OCI-LY3 (cell line): ENCODE measurements at regions not wholly inside any gene's neighbourhood (a gene's known extent, or its start where the extent isn't known, plus 50 kb on each side); places are given as distances from the start of the nearest gene placed in this dataset.
"Not testable (repeated sequence)": the region's sequence is repeated elsewhere in the genome, so short reads cannot be mapped to it uniquely, and the experiment has no call there.

Experiments
- H2AFZ ChIP-seq: fragments of 200-600, 300-600 bp; shearing (Covaris generic); 2 replicates; pipeline ENCODE4 v1.6.0; 2014; ENCODE audit warnings: antibody characterized with exemption, low read depth, low read length
- H3K27ac ChIP-seq: fragments of 200-600, 300-600 bp; sonication (generic); 2 replicates; pipeline ENCODE4 v1.5.1; 2014; ENCODE audit warnings: mild to moderate bottlenecking, low read length, moderate library complexity, mixed read lengths
- H3K27me3 ChIP-seq: fragments of 200-600, 300-600 bp; sonication (generic); 2 replicates; pipeline ENCODE4 v1.6.1; 2014; ENCODE audit warnings: low read depth, low read length, mixed read lengths
- H3K36me3 ChIP-seq: fragments of 200-600, 300-600 bp; sonication (generic); replicated peaks from 2 replicates; pipeline ENCODE3; 2014; ENCODE audit warnings: low read depth, low read length, mixed read lengths
- H3K4me1 ChIP-seq: fragments of 300-600, 200-600 bp; sonication (generic); 2 replicates; pipeline ENCODE4 v1.6.1; 2014; ENCODE audit warnings: low read length, mixed read lengths
- H3K4me2 ChIP-seq: fragments of 200-600, 300-600 bp; sonication (generic); 2 replicates; pipeline ENCODE4 v1.6.1; 2014; ENCODE audit warnings: low read length, mixed read lengths
- H3K4me3 ChIP-seq: fragments of 300-600, 200-600 bp; sonication (generic); 2 replicates; pipeline ENCODE4 v1.5.1; 2014; ENCODE audit warnings: antibody characterized with exemption, mild to moderate bottlenecking, low read length, moderate library complexity
- H3K79me2 ChIP-seq: fragments of 300-600, 200-600 bp; shearing (Covaris generic); 2 replicates; pipeline ENCODE4 v1.6.1; 2014; ENCODE audit warnings: mild to moderate bottlenecking, low read length, mixed read lengths
- H3K9ac ChIP-seq: fragments of 300-600, 200-600 bp; shearing (Covaris generic); 2 replicates; pipeline ENCODE4 v1.6.0; 2014; ENCODE audit warnings: mild to moderate bottlenecking, low read length, moderate library complexity
- H3K9me3 ChIP-seq: fragments of 200-600, 300-600 bp; shearing (Covaris generic); 2 replicates; pipeline ENCODE4 v1.6.1; 2014; ENCODE audit warnings: low read length, mixed read lengths; ENCODE audit not compliant: insufficient read depth
- H4K20me1 ChIP-seq: fragments of 200-600, 300-600 bp; sonication (generic); 2 replicates; pipeline ENCODE4 v1.6.1; 2016; ENCODE audit warnings: low read length, mixed read lengths; ENCODE audit not compliant: insufficient read depth
- EZH2phosphoT487 ChIP-seq: fragments of 200-600 bp; shearing (Covaris generic); IDR thresholded peaks from 2 replicates; pipeline ENCODE4 v1.6.1; 2018; ENCODE audit warnings: antibody characterized with exemption, mixed run types, low read depth
- TF ChIP-seq, protein P1 (sequence below): fragments of 200-600, 300-600 bp; sonication (generic); IDR thresholded peaks from 2 replicates; pipeline ENCODE4 v1.5.1; 2014; ENCODE audit warnings: antibody characterized with exemption, low read length, low read depth

GRCh38 chr12:54799966-54800365 lies 54.4 kb upstream of the MUCL1 start:
- H3K9me3 ChIP-seq, H3K4me1 ChIP-seq, H3K79me2 ChIP-seq, H3K27ac ChIP-seq, H3K27me3 ChIP-seq, H3K4me2 ChIP-seq, H3K4me3 ChIP-seq, H4K20me1 ChIP-seq, H3K36me3 ChIP-seq, H3K9ac ChIP-seq, H2AFZ ChIP-seq: not testable (repeated sequence)

GRCh38 chr12:54798651-54799050 lies 55.7 kb upstream of the MUCL1 start:
- no peak overlapping the region for H3K4me2 ChIP-seq

GRCh38 chr12:54796991-54797390 lies 57.3 kb upstream of the MUCL1 start:
- H3K9ac ChIP-seq, result no peak overlapping the region
- no peaks in the 10 kb centered on the region for H3K36me3 ChIP-seq
- no peaks in the 10 kb centered on the region for H3K79me2 ChIP-seq
- no peaks in the 10 kb centered on the region for H3K4me1 ChIP-seq
- H3K4me2 ChIP-seq, result no peak overlapping the region
- H3K9me3 ChIP-seq, result no peaks in the 10 kb centered on the region
- H3K27me3 ChIP-seq, result peaks cover 8% of the 10 kb centered on the region
- no peak overlapping the region for H3K4me3 ChIP-seq
- H2AFZ ChIP-seq, result no peak overlapping the region
- no peak for TF ChIP-seq EZH2phosphoT487
- TF ChIP-seq, protein P1, sequence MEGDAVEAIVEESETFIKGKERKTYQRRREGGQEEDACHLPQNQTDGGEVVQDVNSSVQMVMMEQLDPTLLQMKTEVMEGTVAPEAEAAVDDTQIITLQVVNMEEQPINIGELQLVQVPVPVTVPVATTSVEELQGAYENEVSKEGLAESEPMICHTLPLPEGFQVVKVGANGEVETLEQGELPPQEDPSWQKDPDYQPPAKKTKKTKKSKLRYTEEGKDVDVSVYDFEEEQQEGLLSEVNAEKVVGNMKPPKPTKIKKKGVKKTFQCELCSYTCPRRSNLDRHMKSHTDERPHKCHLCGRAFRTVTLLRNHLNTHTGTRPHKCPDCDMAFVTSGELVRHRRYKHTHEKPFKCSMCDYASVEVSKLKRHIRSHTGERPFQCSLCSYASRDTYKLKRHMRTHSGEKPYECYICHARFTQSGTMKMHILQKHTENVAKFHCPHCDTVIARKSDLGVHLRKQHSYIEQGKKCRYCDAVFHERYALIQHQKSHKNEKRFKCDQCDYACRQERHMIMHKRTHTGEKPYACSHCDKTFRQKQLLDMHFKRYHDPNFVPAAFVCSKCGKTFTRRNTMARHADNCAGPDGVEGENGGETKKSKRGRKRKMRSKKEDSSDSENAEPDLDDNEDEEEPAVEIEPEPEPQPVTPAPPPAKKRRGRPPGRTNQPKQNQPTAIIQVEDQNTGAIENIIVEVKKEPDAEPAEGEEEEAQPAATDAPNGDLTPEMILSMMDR, result no peak
- H4K20me1 ChIP-seq, result no peaks in the 10 kb centered on the region
- H3K27ac ChIP-seq, result no peak overlapping the region

More at GRCh38 chr12:54798651-54799050, 55.7 kb upstream of the MUCL1 start:
- no peaks in the 10 kb centered on the region for H3K4me1 ChIP-seq
- H3K9ac ChIP-seq, result no peak overlapping the region
- H3K36me3 ChIP-seq, result no peaks in the 10 kb centered on the region
- no peaks in the 10 kb centered on the region for H3K9me3 ChIP-seq
- H3K27ac ChIP-seq, result no peak overlapping the region
- H3K4me3 ChIP-seq, result no peak overlapping the region
- TF ChIP-seq EZH2phosphoT487, result no peak
- no peaks in the 10 kb centered on the region for H3K79me2 ChIP-seq
- H4K20me1 ChIP-seq, result no peaks in the 10 kb centered on the region
- H2AFZ ChIP-seq, result no peak overlapping the region
- H3K27me3 ChIP-seq, result peaks cover 8% of the 10 kb centered on the region

- Histone ChIP-seq H3K9ac (no peak overlapping the region), H3K36me3 (no peaks in the 10 kb centered on the region), H3K79me2 (no peaks in the 10 kb centered on the region), H2AFZ (no peak overlapping the region), H3K27ac (no peak overlapping the region), H3K9me3 (no peaks in the 10 kb centered on the region), H3K4me2 (no peak overlapping the region), H4K20me1 (no peaks in the 10 kb centered on the region), H3K4me1 (no peaks in the 10 kb centered on the region), H3K4me3 (no peak overlapping the region), H3K27me3 (peaks cover 8% of the 10 kb centered on the region)
- no peak for TF ChIP-seq EZH2phosphoT487
- TF ChIP-seq, protein P1, result no peak
Observed at GRCh38 chr12:54795644-54796043, 58.7 kb upstream of the MUCL1 start.

DNA sequence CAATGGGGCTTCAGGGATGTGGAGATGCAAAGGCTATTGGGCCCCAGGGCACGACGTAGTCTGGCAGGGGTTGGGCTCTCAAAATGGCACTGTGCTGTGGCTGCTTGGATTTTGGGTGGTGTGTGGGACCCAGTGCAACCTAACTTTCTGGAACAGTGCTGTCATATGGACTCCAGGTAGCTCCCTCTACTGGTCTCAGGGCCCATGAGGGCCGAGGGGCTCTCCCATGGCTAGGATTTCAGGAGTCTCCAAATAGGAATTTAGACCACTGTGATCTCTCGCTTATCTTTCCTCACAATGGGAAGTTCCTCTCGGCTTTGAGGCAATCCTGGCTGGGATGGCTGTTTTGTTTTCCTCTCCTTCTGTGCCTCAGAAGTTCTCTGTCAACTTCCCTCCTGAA lies 68.2 kb upstream of the MUCL1 start:
- Histone ChIP-seq H3K9ac (no peak overlapping the region), H3K27ac (no peak overlapping the region), H2AFZ (no peak overlapping the region), H3K79me2 (no peaks in the 10 kb centered on the region), H3K9me3 (peaks cover 5% of the 10 kb centered on the region; the same call in 1 of the 2 replicates), H4K20me1 (no peaks in the 10 kb centered on the region), H3K27me3 (no peaks in the 10 kb centered on the region), H3K4me1 (no peaks in the 10 kb centered on the region), H3K4me2 (no peak overlapping the region), H3K36me3 (no peaks in the 10 kb centered on the region), H3K4me3 (no peak overlapping the region)
- TF ChIP-seq, protein P1, result no peak
